Globus pallidus (tissue), 1 donor: ENCODE measurements at regions not wholly inside any gene's neighbourhood (a gene's known extent, or its start where the extent isn't known, plus 50 kb on each side); places are given as distances from the start of the nearest gene placed in this dataset.
"Not testable (repeated sequence)": the region's sequence is repeated elsewhere in the genome, so short reads cannot be mapped to it uniquely, and the experiment has no call there.

Experiments used
- DNase-seq: peaks from one replicate; pipeline ENCODE4 v3.0.0-alpha.2; 2015; ENCODE audit warnings: low spot score

DNA sequence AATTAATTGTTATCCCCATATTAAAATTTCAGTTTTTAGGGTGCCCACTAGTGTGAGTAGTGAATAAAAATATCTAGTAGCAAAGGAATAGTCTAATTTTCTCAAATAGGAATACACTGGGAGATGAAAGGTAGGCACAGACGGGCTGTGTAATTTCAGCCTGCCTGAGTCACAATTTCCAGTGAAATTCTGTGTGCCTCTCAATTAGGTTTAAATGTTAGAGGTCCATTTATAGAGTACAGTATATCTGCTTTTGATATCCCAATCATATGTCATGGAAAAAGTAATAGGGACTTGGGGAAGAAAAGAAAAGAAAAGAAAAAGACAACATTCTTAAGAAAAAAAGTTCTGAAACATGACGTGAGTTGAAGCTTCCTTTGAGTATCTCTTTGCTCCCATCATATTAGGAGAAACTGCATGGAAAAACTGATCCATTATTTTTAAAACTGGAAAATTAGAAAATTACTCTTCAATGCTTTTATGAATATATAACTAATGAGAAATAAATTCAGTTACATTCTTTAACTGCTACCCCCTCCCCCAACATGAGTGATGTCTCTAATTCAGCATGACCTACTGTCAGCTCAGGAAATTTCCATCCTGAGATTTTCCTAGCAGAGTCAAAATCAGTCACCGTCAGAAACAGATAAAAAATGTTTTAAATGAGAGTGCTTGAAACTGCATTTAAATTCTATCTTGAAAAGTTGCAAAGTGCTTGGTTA is 473.8 kb upstream of the HSF2 start:
- no peak for DNase-seq

DNA sequence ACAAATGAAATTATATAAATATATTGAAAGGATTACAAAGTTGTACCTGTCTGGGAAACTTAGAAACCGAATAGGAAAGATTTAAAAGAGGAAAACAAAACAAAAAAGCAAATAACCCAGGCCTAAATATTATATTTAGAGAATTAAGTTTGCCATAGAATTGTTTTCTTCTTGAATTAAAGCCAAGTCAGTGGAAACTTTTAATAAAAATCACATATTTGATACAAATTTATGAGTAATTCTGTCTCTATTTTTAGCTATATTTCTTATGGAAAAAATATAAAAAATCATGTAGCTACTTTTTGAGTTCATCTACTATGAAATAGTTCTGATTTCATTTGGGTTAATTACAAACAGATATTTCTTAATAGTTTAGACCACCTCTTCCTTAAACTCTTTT is 470.2 kb upstream of the HSF2 start:
- no peak for DNase-seq

DNA sequence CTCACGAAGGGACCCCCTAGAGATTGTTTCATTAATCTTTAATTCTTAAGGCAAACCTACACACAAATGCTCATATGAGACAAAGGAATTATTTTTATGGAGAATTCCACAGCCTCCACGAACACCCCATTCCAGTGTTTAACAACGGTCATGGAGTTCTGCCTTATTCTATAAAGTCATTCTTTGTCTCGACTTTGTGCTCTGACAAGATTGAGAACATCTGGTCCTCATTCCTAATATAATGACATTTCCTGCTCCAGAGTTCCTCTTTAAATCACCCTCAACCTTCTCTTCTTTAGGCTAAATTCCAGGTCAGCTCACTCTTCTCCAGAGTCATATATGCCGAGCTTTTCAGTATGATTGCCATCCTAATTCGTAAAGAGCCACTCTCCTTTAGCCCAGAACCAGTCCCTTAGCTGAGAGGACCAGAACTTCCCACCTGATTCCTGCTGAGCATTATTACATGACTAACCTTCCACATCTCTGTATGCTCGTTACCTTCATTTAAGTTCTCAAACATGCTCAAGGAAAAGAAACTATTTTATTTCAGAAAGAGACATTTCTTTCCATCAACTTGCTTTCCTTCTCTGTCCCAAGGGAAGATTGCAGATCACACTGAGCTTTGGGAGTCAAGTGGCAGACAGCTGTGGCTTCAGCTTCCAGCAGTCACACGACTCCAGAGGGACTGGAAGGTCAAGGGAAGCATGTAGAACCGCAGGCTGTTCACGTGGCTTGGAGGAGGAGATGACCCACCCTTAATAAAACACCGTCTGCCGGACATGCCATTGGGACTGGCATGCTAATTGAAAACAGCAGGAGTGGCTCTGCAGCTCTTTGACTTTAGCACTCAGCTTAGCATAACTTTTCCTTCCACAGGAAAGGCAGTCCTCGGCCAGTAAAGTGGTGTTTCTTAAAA is 467.1 kb upstream of the HSF2 start:
- DNase-seq, result peak; percentile 7

DNA sequence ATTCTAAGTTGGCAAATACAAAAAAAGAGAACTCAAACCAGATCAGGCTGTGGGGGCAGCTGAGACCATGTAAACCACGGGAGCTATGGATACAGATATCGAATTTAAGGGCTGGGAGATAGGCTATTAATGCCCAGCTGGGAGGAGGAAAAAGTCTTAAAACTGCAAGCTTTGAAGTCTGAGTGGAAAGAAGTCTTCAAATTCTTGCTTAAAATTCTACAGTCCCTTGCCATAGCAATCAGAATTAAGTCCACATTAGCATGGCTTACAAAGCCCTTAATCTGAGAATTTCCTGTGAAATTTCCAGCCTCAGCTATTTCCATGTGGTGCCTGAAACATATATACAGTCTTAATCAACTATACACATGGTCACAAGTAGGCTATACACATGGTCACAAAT is 465.0 kb upstream of the HSF2 start:
- DNase-seq, result no peak

DNA sequence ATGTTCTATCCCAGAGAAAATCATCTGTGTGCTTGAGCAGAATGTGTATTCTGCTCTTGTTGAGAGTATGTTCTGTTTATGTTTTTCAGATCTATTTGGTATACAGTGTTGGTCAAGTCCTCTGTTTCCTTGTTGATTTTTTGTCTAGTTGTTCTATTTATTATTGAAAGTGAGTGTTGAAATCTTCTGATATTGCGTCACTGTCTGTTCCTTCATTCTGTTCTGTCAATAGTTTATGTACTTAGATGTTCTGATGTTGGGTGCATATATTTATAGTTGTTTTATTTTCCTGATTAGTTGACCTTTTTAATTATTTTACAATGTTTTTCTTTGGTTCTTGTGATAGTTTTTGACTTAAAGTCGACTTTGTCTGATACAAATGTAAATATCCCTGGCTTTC is 458.7 kb upstream of the HSF2 start:
- no peak for DNase-seq

- no peak for DNase-seq
Observed at GRCh38 chr6:121944354-121944753, 455.1 kb upstream of the HSF2 start.

GRCh38 chr6:121951123-121951522 is 448.3 kb upstream of the HSF2 start:
- DNase-seq, result no peak

- no peak for DNase-seq
Observed at GRCh38 chr6:121951918-121952379, 447.5 kb upstream of the HSF2 start.

- DNase-seq, result not testable (repeated sequence)
Observed at GRCh38 chr6:121955401-121955800, 444.1 kb upstream of the HSF2 start.

DNA sequence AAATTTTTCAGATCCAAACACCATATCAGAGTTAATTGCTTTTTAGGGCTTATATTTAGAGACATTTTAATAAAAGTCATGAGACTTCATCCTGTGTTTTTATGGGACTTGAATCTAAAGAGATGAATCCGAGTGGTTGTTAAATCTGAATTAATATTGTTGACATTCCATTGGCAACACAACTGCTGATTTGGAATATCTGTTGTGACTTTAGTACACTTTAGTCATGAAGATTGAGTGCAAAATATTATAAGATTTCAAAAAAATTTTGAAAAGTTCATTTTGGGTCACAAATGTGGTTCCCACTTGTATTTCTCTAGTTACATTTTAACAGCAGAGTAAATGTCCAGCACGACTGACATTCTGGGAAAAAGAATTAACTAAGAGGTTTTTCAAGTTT is 442.7 kb upstream of the HSF2 start:
- no peak for DNase-seq

GRCh38 chr6:121959501-121959900 is 440.0 kb upstream of the HSF2 start:
- no peak for DNase-seq

GRCh38 chr6:121961619-121962125 is 437.8 kb upstream of the HSF2 start:
- no peak for DNase-seq

DNA sequence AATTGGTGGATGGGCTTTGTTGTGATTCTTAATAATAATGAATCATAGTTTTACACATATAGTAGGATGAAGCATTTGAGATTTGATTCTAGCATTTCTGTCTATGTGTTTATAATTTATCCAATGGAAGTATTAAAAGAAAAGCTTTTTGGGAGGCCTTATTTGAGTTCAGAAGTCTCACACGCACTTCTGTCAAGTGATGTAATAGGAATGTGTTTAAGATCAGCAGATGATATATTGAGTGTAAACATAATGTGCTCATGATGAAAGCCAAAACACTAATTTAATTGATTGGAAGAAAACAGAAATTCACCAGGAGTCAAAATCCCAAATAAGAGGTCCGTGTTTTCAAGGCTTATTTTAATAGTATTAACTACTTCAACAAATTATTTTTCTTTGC is 435.6 kb upstream of the HSF2 start:
- no peak for DNase-seq

DNA sequence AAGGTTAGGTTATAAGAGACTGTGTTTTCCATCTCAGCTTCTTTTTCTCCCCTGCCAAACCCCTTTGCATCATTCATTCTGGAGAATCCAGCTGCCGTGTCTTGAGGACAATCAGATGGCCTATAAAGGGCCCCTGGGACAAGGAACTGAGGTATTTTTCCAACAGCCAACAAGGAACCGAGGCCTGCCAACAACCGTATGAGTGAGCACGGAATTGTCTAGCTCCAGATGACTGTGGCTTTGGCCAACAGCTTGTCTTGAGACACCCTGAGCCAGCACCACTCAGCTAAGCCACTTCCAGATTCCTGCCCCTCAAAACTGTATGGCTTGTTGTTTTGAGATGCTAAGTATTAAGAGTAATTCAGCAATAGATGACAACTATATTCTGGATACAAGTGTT is 433.7 kb upstream of the HSF2 start:
- DNase-seq, result no peak

- no peak for DNase-seq
Observed at GRCh38 chr6:121967631-121968030, 431.8 kb upstream of the HSF2 start.

- no peak for DNase-seq
Observed at GRCh38 chr6:121971931-121972335, 427.5 kb upstream of the HSF2 start.

GRCh38 chr6:121984956-121985355 is 414.5 kb upstream of the HSF2 start:
- no peak for DNase-seq

DNA sequence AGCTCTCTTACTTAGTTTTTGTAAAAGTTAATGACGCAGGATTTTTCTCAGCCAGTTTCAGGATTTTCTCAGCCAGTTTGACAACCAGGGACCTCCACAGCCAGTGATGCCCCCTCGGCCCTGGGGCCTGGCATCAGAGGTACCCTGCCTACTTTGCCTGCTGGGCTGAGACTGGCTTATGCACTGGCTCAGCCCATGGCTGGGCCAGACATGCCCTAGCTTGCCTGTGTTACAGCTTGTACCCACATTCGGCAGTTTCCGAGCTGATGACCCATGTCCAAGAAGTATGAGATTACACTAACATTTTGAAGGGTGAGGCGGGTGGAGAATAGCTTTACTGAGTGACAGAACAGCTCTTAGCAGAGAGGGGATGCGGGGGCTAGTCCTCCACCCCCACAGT is 406.1 kb upstream of the HSF2 start:
- DNase-seq, result no peak

DNA sequence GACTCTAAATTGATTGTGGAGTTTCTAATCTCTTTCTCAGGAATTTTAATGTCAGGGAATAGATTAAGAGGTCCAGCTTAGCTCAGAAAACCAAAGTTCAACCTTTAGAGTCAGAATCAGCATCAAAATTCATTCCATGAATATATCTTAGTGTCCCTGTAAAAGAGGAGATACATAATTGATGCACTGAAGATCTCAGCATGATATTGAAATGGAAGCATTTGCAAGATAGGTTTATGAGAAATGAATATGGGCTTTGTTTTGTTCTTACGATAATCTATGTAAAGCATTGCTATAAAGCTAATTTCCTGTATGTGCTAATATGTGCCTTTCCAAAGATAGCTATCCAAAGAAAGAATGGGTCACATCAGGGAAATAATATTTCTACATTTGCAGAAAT is 404.5 kb upstream of the HSF2 start:
- DNase-seq, result no peak

GRCh38 chr6:121998631-121999030 is 400.8 kb upstream of the HSF2 start:
- no peak for DNase-seq

GRCh38 chr6:121999456-122000065 is 399.9 kb upstream of the HSF2 start:
- no peak for DNase-seq

- no peak for DNase-seq
Observed at GRCh38 chr6:122005661-122006060, 393.8 kb upstream of the HSF2 start.

DNA sequence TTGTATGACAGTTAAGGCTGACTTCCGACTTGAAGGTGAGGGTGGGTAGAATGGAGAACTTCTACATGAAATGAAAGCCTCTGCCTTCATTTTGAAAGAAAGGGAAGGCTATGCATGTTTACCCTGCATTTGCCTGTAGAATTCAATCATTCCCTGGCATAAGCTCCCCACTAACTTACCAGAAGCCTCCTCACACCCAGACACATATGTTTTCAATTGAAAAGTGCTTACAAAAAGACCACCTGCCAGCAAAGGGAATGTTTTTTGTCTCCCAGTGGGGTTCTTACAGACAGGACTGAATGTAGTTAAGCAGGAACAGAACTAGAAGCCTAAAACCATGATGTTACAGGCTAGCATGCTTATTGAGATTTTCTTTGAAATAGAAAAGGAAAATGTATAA is 392.1 kb upstream of the HSF2 start:
- DNase-seq, result no peak
